ENCODE measurements at regions not wholly inside any gene's neighbourhood (a gene's known extent, or its start where the extent isn't known, plus 50 kb on each side); places are given as distances from the start of the nearest gene placed in this dataset.
"Not testable (repeated sequence)": the region's sequence is repeated elsewhere in the genome, so short reads cannot be mapped to it uniquely, and the experiment has no call there.

GRCh38 chr2:7730990-7731389, 813.8 kb downstream of the RNF144A start:
- DNase-seq = no peak

GRCh38 chr2:7732497-7732896, 815.3 kb downstream of the RNF144A start:
- no peak for DNase-seq

- no peak for DNase-seq
These were observed 819.6 kb downstream of the RNF144A start for GRCh38 chr2:7736646-7737305.

GRCh38 chr2:7738596-7738995, 821.4 kb downstream of the RNF144A start:
- DNase-seq = no peak

GRCh38 chr2:7740114-7740513, 822.9 kb downstream of the RNF144A start:
- no peak for DNase-seq

GRCh38 chr2:7742301-7742700, 825.1 kb downstream of the RNF144A start:
- no peak for DNase-seq

- peak; percentile 53 for DNase-seq
These were observed 827.6 kb downstream of the RNF144A start for GRCh38 chr2:7744827-7745226.

- DNase-seq = no peak
These were observed 828.2 kb downstream of the RNF144A start for GRCh38 chr2:7745369-7745768.

GRCh38 chr2:7748717-7749415, 831.7 kb downstream of the RNF144A start:
- DNase-seq = peak; percentile 26

- no peak for DNase-seq
These were observed 832.8 kb downstream of the RNF144A start for GRCh38 chr2:7749895-7750559.

GRCh38 chr2:7752291-7752690, 835.1 kb downstream of the RNF144A start:
- DNase-seq = no peak

GRCh38 chr2:7753777-7754176, 836.6 kb downstream of the RNF144A start:
- no peak for DNase-seq

- DNase-seq = no peak
These were observed 838.7 kb downstream of the RNF144A start for GRCh38 chr2:7755879-7756278.

- DNase-seq = no peak
These were observed 841.0 kb downstream of the RNF144A start for GRCh38 chr2:7758073-7758759.

- no peak for DNase-seq
These were observed 842.7 kb downstream of the RNF144A start for GRCh38 chr2:7759898-7760297.

GRCh38 chr2:7763418-7763817, 846.2 kb downstream of the RNF144A start:
- not testable (repeated sequence) for DNase-seq

- no peak for DNase-seq
These were observed 848.0 kb downstream of the RNF144A start for GRCh38 chr2:7765236-7765635.

GRCh38 chr2:7766088-7766722, 849.0 kb downstream of the RNF144A start:
- no peak for DNase-seq

- no peak for DNase-seq
These were observed 849.9 kb downstream of the RNF144A start for GRCh38 chr2:7766978-7767565.

- no peak for DNase-seq
These were observed 850.7 kb downstream of the RNF144A start for GRCh38 chr2:7767902-7768301.

GRCh38 chr2:7771781-7772180, 854.6 kb downstream of the RNF144A start:
- no peak for DNase-seq
